Loucy (cell line): ENCODE measurements at regions not wholly inside any gene's neighbourhood (a gene's known extent, or its start where the extent isn't known, plus 50 kb on each side); places are given as distances from the start of the nearest gene placed in this dataset.

ENCODE experiments used
- H2AFZ ChIP-seq: fragments of 200-600 bp; sonication (generic); 2 replicates; pipeline ENCODE4 v1.6.0; 2016; ENCODE audit warnings: antibody characterized with exemption, mild to moderate bottlenecking, low read length, moderate library complexity
- H3F3A ChIP-seq: fragments of 200-600 bp; 2 replicates; pipeline ENCODE4 v1.6.0; 2016; ENCODE audit warnings: antibody characterized with exemption, low read depth, mild to moderate bottlenecking
- H3K27me3 ChIP-seq: fragments of 200-600 bp; sonication (generic); 2 replicates; pipeline ENCODE4 v1.6.1; 2014; ENCODE audit warnings: low read length, mild to moderate bottlenecking; ENCODE audit not compliant: insufficient read depth, poor library complexity, severe bottlenecking
- H3K36me3 ChIP-seq: fragments of 200-600 bp; sonication (generic); 2 replicates; pipeline ENCODE4 v1.6.1; 2016; ENCODE audit warnings: low read length; ENCODE audit not compliant: insufficient read depth
- H3K4me1 ChIP-seq: fragments of 200-600 bp; sonication (generic); 2 replicates; pipeline ENCODE4 v1.5.1; 2014; ENCODE audit warnings: low read length, mild to moderate bottlenecking; ENCODE audit not compliant: insufficient read depth, poor library complexity, severe bottlenecking
- H3K4me2 ChIP-seq: fragments of 200-600 bp; sonication (generic); 2 replicates; pipeline ENCODE4 v1.6.0; 2014; ENCODE audit warnings: antibody characterized with exemption, low read length, low read depth, mild to moderate bottlenecking; ENCODE audit not compliant: poor library complexity, severe bottlenecking
- H3K4me3 ChIP-seq: fragments of 200-600 bp; sonication (generic); 2 replicates; pipeline ENCODE4 v1.5.1; 2014; ENCODE audit warnings: low read length, mild to moderate bottlenecking, mixed read lengths; ENCODE audit not compliant: poor library complexity, severe bottlenecking
- H3K79me2 ChIP-seq: fragments of 200-600 bp; sonication (generic); 2 replicates; pipeline ENCODE4 v1.6.1; 2014; ENCODE audit warnings: low read length; ENCODE audit not compliant: insufficient read depth
- H3K9ac ChIP-seq: fragments of 200-600 bp; sonication (generic); 2 replicates; pipeline ENCODE4 v1.6.0; 2014; ENCODE audit warnings: mild to moderate bottlenecking, low read depth, low read length, moderate library complexity; ENCODE audit not compliant: poor library complexity, severe bottlenecking
- H3K9me2 ChIP-seq: fragments of 200-600 bp; sonication (generic); replicated peaks from 2 replicates; pipeline ENCODE4 v1.6.1; 2016; ENCODE audit warnings: low read depth, low read length, mixed read lengths
- H3K9me3 ChIP-seq: fragments of 200-600 bp; sonication (generic); 2 replicates; pipeline ENCODE4 v1.6.1; 2014; ENCODE audit warnings: mild to moderate bottlenecking, antibody characterized with exemption, low read length, low read depth; ENCODE audit not compliant: insufficient read depth
- H4K20me1 ChIP-seq: fragments of 200-600 bp; sonication (generic); 2 replicates; pipeline ENCODE4 v1.6.0; 2014; ENCODE audit warnings: antibody characterized with exemption, low read length, mild to moderate bottlenecking; ENCODE audit not compliant: insufficient read depth, poor library complexity, severe bottlenecking
- CTCF ChIP-seq: fragments of 200-600 bp; sonication (generic); conservative IDR thresholded peaks from 2 replicates; pipeline ENCODE4 v1.5.1; 2014; ENCODE audit warnings: mild to moderate bottlenecking, antibody characterized with exemption, low read length
- EZH2phosphoT487 ChIP-seq: fragments of 200-600 bp; IDR thresholded peaks from 2 replicates; pipeline ENCODE4 v1.6.1; 2018; ENCODE audit warnings: antibody characterized with exemption, mild to moderate bottlenecking, moderate library complexity, borderline replicate concordance

GRCh38 chr11:110951037-110951949 is 239.1 kb upstream of the ARHGAP20 start:
- H3K79me2 ChIP-seq = no peaks in the 10 kb centered on the region
- H2AFZ ChIP-seq = no peak overlapping the region
- H3K27me3 ChIP-seq = no peaks in the 10 kb centered on the region
- TF ChIP-seq EZH2phosphoT487 (no peak), CTCF (no peak)
- H3K4me2 ChIP-seq = no peak overlapping the region
- H3K9ac ChIP-seq = no peak overlapping the region
- no peaks in the 10 kb centered on the region for H3K36me3 ChIP-seq
- no peaks in the 10 kb centered on the region for H3K4me1 ChIP-seq
- H4K20me1 ChIP-seq = no peaks in the 10 kb centered on the region
- no peaks in the 10 kb centered on the region for H3F3A ChIP-seq
- H3K4me3 ChIP-seq = no peak overlapping the region
- H3K9me2 ChIP-seq = no peaks in the 10 kb centered on the region
- no peaks in the 10 kb centered on the region for H3K9me3 ChIP-seq

DNA sequence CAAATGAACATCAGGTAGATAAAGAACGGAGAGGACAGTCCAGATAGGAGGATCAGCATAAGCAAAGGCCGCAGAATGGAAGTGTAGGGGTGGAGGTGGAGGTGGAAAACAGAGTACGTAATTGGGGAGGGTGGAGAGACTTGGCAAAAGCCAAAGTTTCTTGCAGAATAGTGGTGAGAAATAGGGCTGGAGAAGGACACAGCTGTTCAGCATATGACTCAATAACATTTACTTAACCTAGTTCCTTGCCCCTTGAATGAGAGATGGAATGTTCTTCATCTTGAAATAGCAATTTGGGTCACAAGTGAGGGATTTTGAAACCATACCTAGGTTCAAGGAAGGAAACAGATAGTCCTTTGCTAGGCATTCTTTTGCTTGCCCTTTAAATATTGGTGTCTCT is 235.9 kb upstream of the ARHGAP20 start:
- TF ChIP-seq CTCF (no peak), EZH2phosphoT487 (no peak)
- Histone ChIP-seq H2AFZ (no peak overlapping the region), H3K79me2 (no peaks in the 10 kb centered on the region), H3F3A (no peaks in the 10 kb centered on the region), H4K20me1 (no peaks in the 10 kb centered on the region), H3K9ac (no peak overlapping the region), H3K27me3 (no peaks in the 10 kb centered on the region), H3K4me3 (no peak overlapping the region), H3K9me3 (no peaks in the 10 kb centered on the region), H3K9me2 (no peaks in the 10 kb centered on the region), H3K36me3 (no peaks in the 10 kb centered on the region), H3K4me1 (no peaks in the 10 kb centered on the region), H3K4me2 (no peak overlapping the region)

DNA sequence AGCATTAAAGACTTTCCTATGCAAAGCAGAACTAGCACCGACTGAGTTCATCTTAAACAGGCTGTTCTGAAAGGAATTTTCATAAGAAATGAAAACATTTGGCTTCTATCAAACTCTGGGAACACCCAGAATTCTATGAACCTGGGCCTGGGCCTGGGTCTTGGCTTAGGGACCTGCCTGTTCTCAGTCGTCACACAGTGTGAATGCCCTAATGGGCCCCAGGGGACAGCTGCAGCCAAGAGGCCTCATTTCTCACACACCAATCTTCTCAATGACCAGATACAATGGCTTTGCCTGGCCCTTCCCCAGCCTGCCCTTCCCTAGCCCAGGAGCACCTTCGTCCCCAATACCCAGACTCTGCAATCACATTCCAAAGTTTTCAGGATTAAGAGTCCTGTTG is 234.9 kb upstream of the ARHGAP20 start:
- Histone ChIP-seq H3K4me2 (no peak overlapping the region), H3K4me3 (no peak overlapping the region), H3K9me3 (no peaks in the 10 kb centered on the region), H3K4me1 (no peaks in the 10 kb centered on the region), H3K36me3 (no peaks in the 10 kb centered on the region), H2AFZ (no peak overlapping the region), H3K9ac (no peak overlapping the region), H3K27me3 (no peaks in the 10 kb centered on the region), H3F3A (no peaks in the 10 kb centered on the region), H4K20me1 (no peaks in the 10 kb centered on the region), H3K9me2 (no peaks in the 10 kb centered on the region), H3K79me2 (no peaks in the 10 kb centered on the region)
- TF ChIP-seq CTCF (no peak), EZH2phosphoT487 (no peak)
